Cardiac fibroblast (primary cell): ENCODE measurements at regions not wholly inside any gene's neighbourhood (a gene's known extent, or its start where the extent isn't known, plus 50 kb on each side); places are given as distances from the start of the nearest gene placed in this dataset.

Source experiments
- DNase-seq, 2 donors: peaks; one replicate each; pipeline versions ENCODE4 v3.0.0 to v3.0.0-alpha.2; 2010; ENCODE audit warnings: low read depth in 2 of 2
- H3K4me3 ChIP-seq, 2 donors: replicated peaks in 1 of 2; 1 replicate in 1 of 2; 2 replicates in 1 of 2; pipeline ENCODE4 v1.5.1; 2011; ENCODE audit warnings: low read depth in 2 of 2, low read length in 2 of 2, mild to moderate bottlenecking in 2 of 2, moderate library complexity in 1 of 2
- CTCF ChIP-seq: IDR thresholded peaks from one replicate; pipeline ENCODE4 v1.5.1; 2011; ENCODE audit warnings: low read depth, mild to moderate bottlenecking, low read length, inconsistent platforms

GRCh38 chr4:158055668-158056067 is 117.2 kb downstream of the GASK1B start:
- H3K4me3 ChIP-seq: no peak overlapping the region
- no peak for TF ChIP-seq CTCF
- DNase-seq: peak in 1 of 2 donors; percentile 46

GRCh38 chr4:158053801-158054200 is 119.0 kb downstream of the GASK1B start:
- no peak for TF ChIP-seq CTCF
- no peak overlapping the region for H3K4me3 ChIP-seq
- no peak for DNase-seq

- H3K4me3 ChIP-seq: no peak overlapping the region
- no peak for TF ChIP-seq CTCF
- DNase-seq: no peak
These were observed 119.7 kb downstream of the GASK1B start for GRCh38 chr4:158053086-158053485.

GRCh38 chr4:158051401-158052235 is 121.2 kb downstream of the GASK1B start:
- peak; percentile 96 for DNase-seq
- no peak overlapping the region for H3K4me3 ChIP-seq
- no peak for TF ChIP-seq CTCF

GRCh38 chr4:158050942-158051341 is 121.9 kb downstream of the GASK1B start:
- no peak overlapping the region for H3K4me3 ChIP-seq
- TF ChIP-seq CTCF: no peak
- peak in 1 of 2 donors; percentile 31 for DNase-seq

GRCh38 chr4:158046345-158046744 is 126.5 kb downstream of the GASK1B start:
- peak in 1 of 2 donors; percentile 38 for DNase-seq
- no peak overlapping the region for H3K4me3 ChIP-seq
- TF ChIP-seq CTCF: no peak
